Liver (tissue), 8 donors: ENCODE measurements at regions not wholly inside any gene's neighbourhood (a gene's known extent, or its start where the extent isn't known, plus 50 kb on each side); places are given as distances from the start of the nearest gene placed in this dataset.

ENCODE experiments used
- DNase-seq: peaks from one replicate; pipeline ENCODE4 v3.0.0-alpha.2; 2017; ENCODE audit warnings: low spot score
- H3K27ac ChIP-seq, 2 donors: one replicate each; pipeline ENCODE4 v1.7.0; 2013; ENCODE audit warnings: inconsistent platforms in 2 of 2, low read length in 2 of 2, control low read depth in 1 of 2, low read depth in 1 of 2, mild to moderate bottlenecking in 1 of 2
- H3K27me3 ChIP-seq, 4 donors: one replicate each; pipeline versions ENCODE4 v1.6.1 to v1.7.0; 2013; ENCODE audit warnings: low read length in 3 of 4, inconsistent platforms in 1 of 4, mild to moderate bottlenecking in 1 of 4, moderate library complexity in 1 of 4; ENCODE audit not compliant: control insufficient read depth in 4 of 4, insufficient read depth in 4 of 4
- H3K36me3 ChIP-seq, 4 donors: one replicate each; pipeline versions ENCODE4 v1.6.1 to v1.7.0; 2013; ENCODE audit warnings: low read length in 3 of 4, mild to moderate bottlenecking in 3 of 4, low read depth in 1 of 4, moderate library complexity in 1 of 4; ENCODE audit not compliant: control insufficient read depth in 4 of 4, insufficient read depth in 3 of 4
- H3K4me1 ChIP-seq, 4 donors: one replicate each; pipeline versions ENCODE4 v1.6.1 to v1.7.0; 2013; ENCODE audit warnings: low read length in 3 of 4, mild to moderate bottlenecking in 3 of 4, moderate library complexity in 1 of 4; ENCODE audit not compliant: control insufficient read depth in 4 of 4, insufficient read depth in 4 of 4
- H3K4me3 ChIP-seq, 3 donors: one replicate each; pipeline versions ENCODE4 v1.6.1 to v1.7.0; 2013; ENCODE audit warnings: low read length in 3 of 3, control low read depth in 1 of 3, low read depth in 1 of 3, mild to moderate bottlenecking in 1 of 3
- H3K9ac ChIP-seq, 2 donors: one replicate each; pipeline ENCODE4 v1.7.0; 2013; ENCODE audit warnings: low read length in 2 of 2, mild to moderate bottlenecking in 2 of 2, moderate library complexity in 2 of 2, control low read depth in 1 of 2, low read depth in 1 of 2
- H3K9me3 ChIP-seq, 4 donors: one replicate each; pipeline versions ENCODE4 v1.6.1 to v1.7.0; 2013; ENCODE audit warnings: low read length in 3 of 4; ENCODE audit not compliant: control insufficient read depth in 4 of 4
- CTCF ChIP-seq: fragments of 150-350 bp; IDR thresholded peaks from 2 replicates; pipeline ENCODE4 v1.5.1; 2017; ENCODE audit warnings: improper control_type of control experiment, low read depth, low read length; ENCODE audit not compliant: missing input control
- EGR1 ChIP-seq, 2 donors: IDR thresholded peaks; 2 replicates each; pipeline ENCODE4 v1.6.1; 2016 to 2018; ENCODE audit warnings: antibody characterized with exemption in 2 of 2, low read depth in 2 of 2
- FOXA1 ChIP-seq: IDR thresholded peaks from 2 replicates; pipeline ENCODE4 v1.6.1; 2016; ENCODE audit warnings: antibody characterized with exemption
- FOXA2 ChIP-seq: IDR thresholded peaks from 2 replicates; pipeline ENCODE4 v1.6.1; 2016; ENCODE audit warnings: antibody characterized with exemption
- GABPA ChIP-seq, 2 donors: IDR thresholded peaks in 1 of 2; conservative IDR thresholded peaks in 1 of 2; 2 replicates each; pipeline ENCODE4 v1.6.1; 2016; ENCODE audit warnings: antibody characterized with exemption in 2 of 2, mild to moderate bottlenecking in 1 of 2, moderate library complexity in 1 of 2
- HNF4A ChIP-seq, 2 donors: conservative IDR thresholded peaks; 2 replicates each; pipeline ENCODE4 v1.6.1; 2016; ENCODE audit warnings: antibody characterized with exemption in 2 of 2, mild to moderate bottlenecking in 2 of 2
- HNF4G ChIP-seq: IDR thresholded peaks from 2 replicates; pipeline ENCODE4 v1.6.1; 2016; ENCODE audit warnings: antibody characterized with exemption
- MAX ChIP-seq: IDR thresholded peaks from 2 replicates; pipeline ENCODE4 v1.6.1; 2016; ENCODE audit warnings: antibody characterized with exemption
- RAD21 ChIP-seq, 2 donors: IDR thresholded peaks; 2 replicates each; pipeline ENCODE4 v1.6.1; 2016; ENCODE audit warnings: antibody characterized with exemption in 2 of 2, mild to moderate bottlenecking in 2 of 2
- SP1 ChIP-seq: IDR thresholded peaks from 2 replicates; pipeline ENCODE4 v1.6.1; 2018; ENCODE audit warnings: antibody characterized with exemption, mild to moderate bottlenecking
- YY1 ChIP-seq: IDR thresholded peaks from 2 replicates; pipeline ENCODE4 v1.6.1; 2016; ENCODE audit warnings: antibody characterized with exemption, mild to moderate bottlenecking
- WGBS: extraction: QIAGEN DNeasy Blood & Tissue Kit; methylation state at CpG from one replicate; pipeline ENCODE4 v1.1.7; 2013; 5-methylcytosine and 5-hydroxymethylcytosine counted together
- TF ChIP-seq, protein P1 (sequence below): IDR thresholded peaks from 2 replicates; pipeline ENCODE4 v1.6.1; 2016; ENCODE audit warnings: antibody characterized with exemption
- donor health status: healthy.
- donor health status: healthy.
- donor health status: healthy.
- donor health status: healthy.
- donor health status: healthy.

DNA sequence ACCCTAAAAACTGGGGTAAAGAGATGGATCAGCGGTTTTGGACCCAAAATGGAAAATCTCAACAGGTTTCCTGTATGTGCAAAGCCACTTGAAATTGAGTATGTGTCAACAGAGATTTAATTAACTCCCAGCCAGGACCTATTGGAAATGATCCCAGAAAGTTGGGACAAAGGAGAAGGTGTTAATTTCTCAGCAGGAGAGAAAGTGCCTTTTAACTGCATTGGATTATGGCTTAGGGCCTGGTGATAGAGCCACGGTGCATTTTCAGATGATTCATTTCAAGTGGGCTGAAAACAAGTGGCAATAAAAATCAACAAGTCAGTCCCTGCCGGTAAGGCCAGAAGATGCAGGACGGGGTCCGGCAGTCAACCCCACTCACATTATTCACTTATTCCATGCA, 80.2 kb upstream of the BCL11A start:
- TF ChIP-seq HNF4A (conservative IDR thresholded peaks at IDR 0.05) (no peak), FOXA2 (no peak), SP1 (no peak), GABPA (IDR thresholded peaks at IDR 0.05 in 1 of 2, conservative IDR thresholded peaks at IDR 0.05 in 1 of 2) (no peak), FOXA1 (no peak), HNF4G (no peak)
- Histone ChIP-seq H3K36me3 (no peaks in the 10 kb centered on the region), H3K27me3 (peaks cover 0 to 3% (median 0%) of the 10 kb centered on the region in 4 donors), H3K9ac (no peak overlapping the region), H3K4me3 (no peak overlapping the region), H3K27ac (no peak overlapping the region), H3K4me1 (no peaks in the 10 kb centered on the region), H3K9me3 (no peaks in the 10 kb centered on the region)
- no peak for DNase-seq
- WGBS, result 73% methylated on average over 5 of the region's 5 CpGs

- Histone ChIP-seq H3K27ac (no peak overlapping the region), H3K9ac (no peak overlapping the region), H3K4me3 (no peak overlapping the region), H3K27me3 (peaks cover 0 to 3% (median 0%) of the 10 kb centered on the region in 4 donors), H3K4me1 (no peaks in the 10 kb centered on the region), H3K9me3 (no peaks in the 10 kb centered on the region), H3K36me3 (no peaks in the 10 kb centered on the region)
- no peak for DNase-seq
- WGBS, result 85% methylated on average over 1 of the region's 1 CpG
- no peak for TF ChIP-seq YY1
- no peak for TF ChIP-seq RAD21 (IDR thresholded peaks at IDR 0.05)
Measured at GRCh38 chr2:60634438-60634837, 81.0 kb upstream of the BCL11A start.

DNA sequence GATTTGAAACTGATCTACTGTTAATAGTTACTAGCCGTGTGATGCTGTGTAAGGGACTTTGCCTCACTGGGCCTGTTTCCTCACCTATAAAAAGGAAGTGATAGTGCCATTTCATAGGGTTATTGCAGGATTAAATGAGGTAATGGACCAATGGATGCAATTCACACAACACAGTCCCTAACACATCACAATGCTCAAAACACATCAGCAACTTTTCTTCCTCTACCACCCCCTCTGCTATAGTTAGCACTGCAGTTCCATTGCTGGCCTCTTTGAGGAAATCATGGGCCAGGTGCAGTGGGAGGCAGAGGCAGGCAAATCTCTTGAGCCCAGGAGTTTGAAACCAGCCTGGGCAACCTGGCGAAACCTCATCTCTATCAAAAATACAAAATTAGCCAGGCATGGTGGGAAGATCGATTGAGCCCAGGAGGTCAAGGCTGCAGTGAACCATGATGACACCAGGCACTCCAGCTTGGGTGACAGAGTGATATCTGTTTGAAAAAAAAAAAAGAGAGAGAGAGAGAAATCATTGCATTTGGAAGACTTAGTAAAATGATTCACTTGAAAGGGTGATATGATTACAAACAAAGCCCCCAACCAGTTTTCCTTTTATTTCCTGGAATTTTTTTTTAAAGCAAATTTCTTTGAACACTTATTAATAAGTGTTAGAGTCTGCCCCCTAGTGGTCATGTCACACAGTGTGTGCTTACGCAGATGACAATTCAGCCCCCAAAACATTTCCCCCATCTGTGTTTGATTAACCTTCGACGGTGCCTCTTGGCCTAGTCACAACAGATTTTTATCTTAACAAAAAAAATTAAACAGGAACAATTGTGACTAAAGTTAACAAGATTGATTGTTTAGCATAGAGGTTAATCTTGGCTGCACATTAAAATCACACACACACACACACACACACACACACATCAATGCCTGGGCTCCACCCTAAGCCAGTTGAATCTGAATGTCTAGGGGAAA, 88.6 kb upstream of the BCL11A start:
- WGBS, result 25% methylated on average over 6 of the region's 6 CpGs
- TF ChIP-seq CTCF (peak; percentile 71), SP1 (no peak), FOXA2 (no peak), MAX (no peak), HNF4A (conservative IDR thresholded peaks at IDR 0.05) (peak; percentile 27 to 34), GABPA (IDR thresholded peaks at IDR 0.05 in 1 of 2, conservative IDR thresholded peaks at IDR 0.05 in 1 of 2) (no peak), EGR1 (IDR thresholded peaks at IDR 0.05; ENCODE audit: low read depth in 2 of 2) (no peak), RAD21 (IDR thresholded peaks at IDR 0.05) (peak; percentile 28 to 31)
- TF ChIP-seq, protein P1, sequence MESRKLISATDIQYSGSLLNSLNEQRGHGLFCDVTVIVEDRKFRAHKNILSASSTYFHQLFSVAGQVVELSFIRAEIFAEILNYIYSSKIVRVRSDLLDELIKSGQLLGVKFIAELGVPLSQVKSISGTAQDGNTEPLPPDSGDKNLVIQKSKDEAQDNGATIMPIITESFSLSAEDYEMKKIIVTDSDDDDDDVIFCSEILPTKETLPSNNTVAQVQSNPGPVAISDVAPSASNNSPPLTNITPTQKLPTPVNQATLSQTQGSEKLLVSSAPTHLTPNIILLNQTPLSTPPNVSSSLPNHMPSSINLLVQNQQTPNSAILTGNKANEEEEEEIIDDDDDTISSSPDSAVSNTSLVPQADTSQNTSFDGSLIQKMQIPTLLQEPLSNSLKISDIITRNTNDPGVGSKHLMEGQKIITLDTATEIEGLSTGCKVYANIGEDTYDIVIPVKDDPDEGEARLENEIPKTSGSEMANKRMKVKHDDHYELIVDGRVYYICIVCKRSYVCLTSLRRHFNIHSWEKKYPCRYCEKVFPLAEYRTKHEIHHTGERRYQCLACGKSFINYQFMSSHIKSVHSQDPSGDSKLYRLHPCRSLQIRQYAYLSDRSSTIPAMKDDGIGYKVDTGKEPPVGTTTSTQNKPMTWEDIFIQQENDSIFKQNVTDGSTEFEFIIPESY, result no peak
- H3K4me1 ChIP-seq, result peaks cover 0 to 5% (median 2%) of the 10 kb centered on the region in 4 donors
- H3K36me3 ChIP-seq, result no peaks in the 10 kb centered on the region
- no peak overlapping the region for H3K27ac ChIP-seq
- no peak overlapping the region for H3K9ac ChIP-seq
- no peak overlapping the region for H3K4me3 ChIP-seq
- no peaks in the 10 kb centered on the region for H3K27me3 ChIP-seq
- no peaks in the 10 kb centered on the region for H3K9me3 ChIP-seq
- DNase-seq, result no peak
